SK-N-SH (cell line): ENCODE measurements at regions not wholly inside any gene's neighbourhood (a gene's known extent, or its start where the extent isn't known, plus 50 kb on each side); places are given as distances from the start of the nearest gene placed in this dataset.

Experiments
- CTCF ChIA-PET: fragments of 300-600, 350-600 bp; formaldehyde crosslinking; extraction: SDS; loops from one replicate; lab custom pipeline; 2021; lab: Yijun Ruan, JAX
- POLR2A ChIA-PET: fragments of 350-600 bp; sonication (Branson Sonifier 250); formaldehyde crosslinking; extraction: SDS; loops from one replicate; lab custom pipeline; 2020; ENCODE audit warnings: antibody characterized with exemption, inconsistent platforms; lab: Yijun Ruan, JAX
- DNase-seq: peaks from one replicate; pipeline ENCODE4 v3.0.0; 2012
- H2AFZ ChIP-seq: fragments of 200-600 bp; sonication (generic); 2 replicates; pipeline ENCODE4 v1.8.1; 2016; ENCODE audit warnings: antibody characterized with exemption, mild to moderate bottlenecking, low read depth
- H3F3A ChIP-seq: fragments of 200-600 bp; sonication (generic); replicated peaks from 2 replicates; pipeline ENCODE3; 2016; ENCODE audit warnings: antibody characterized with exemption, mild to moderate bottlenecking; ENCODE audit not compliant: insufficient read depth
- H3K27ac ChIP-seq, 2 experiments: fragments of 200-500 bp in 1 of 2; fragments of 200-600 bp in 1 of 2; sonication (Bioruptor generic) in 1 of 2; sonication (generic), shearing (Covaris generic) in 1 of 2; 2 replicates each; pipeline versions ENCODE4 v1.5.1 to v1.6.1; 2014 to 2016; ENCODE audit warnings: low read depth in 2 of 2, inconsistent platforms in 1 of 2, low read length in 1 of 2, mild to moderate bottlenecking in 1 of 2, mixed read lengths in 1 of 2
- H3K27me3 ChIP-seq: fragments of 200-600 bp; sonication (generic), shearing (Covaris generic); 2 replicates; pipeline ENCODE4 v1.6.1; 2016; ENCODE audit warnings: mixed run types; ENCODE audit not compliant: insufficient read depth
- H3K36me3 ChIP-seq, 2 experiments: fragments of 200-500 bp in 1 of 2; fragments of 200-600 bp in 1 of 2; sonication (Bioruptor generic) in 1 of 2; sonication (generic) in 1 of 2; replicated peaks in 1 of 2; 2 replicates each; pipeline versions ENCODE3 to v1.5.1; 2014 to 2016; ENCODE audit warnings: low read length in 1 of 2, mild to moderate bottlenecking in 1 of 2; ENCODE audit not compliant: insufficient read depth in 2 of 2, control insufficient read depth in 1 of 2
- H3K4me1 ChIP-seq, 2 experiments: fragments of 200-500 bp in 1 of 2; fragments of 200-600 bp in 1 of 2; sonication (Bioruptor generic) in 1 of 2; sonication (generic), shearing (Covaris generic) in 1 of 2; 2 replicates each; pipeline versions ENCODE4 v1.5.1 to v1.6.1; 2014 to 2016; ENCODE audit warnings: low read depth in 1 of 2, low read length in 1 of 2, mixed run types in 1 of 2; ENCODE audit not compliant: insufficient read depth in 2 of 2, control insufficient read depth in 1 of 2
- H3K4me2 ChIP-seq: fragments of 200-600 bp; sonication (generic), shearing (Covaris generic); 2 replicates; pipeline ENCODE4 v1.6.1; 2017; ENCODE audit warnings: mixed run types
- H3K4me3 ChIP-seq, 2 experiments: fragments of 200-500 bp in 1 of 2; fragments of 200-600 bp in 1 of 2; sonication (Bioruptor generic) in 1 of 2; sonication (generic), shearing (Covaris generic) in 1 of 2; 2 replicates each; pipeline versions ENCODE4 v1.5.1 to v1.8.1; 2014 to 2016; ENCODE audit warnings: low read depth in 2 of 2, inconsistent platforms in 1 of 2, low read length in 1 of 2, mild to moderate bottlenecking in 1 of 2, mixed read lengths in 1 of 2, moderate library complexity in 1 of 2
- H3K79me2 ChIP-seq: fragments of 200-600 bp; sonication (generic); 2 replicates; pipeline ENCODE4 v1.8.1; 2017; ENCODE audit warnings: mild to moderate bottlenecking; ENCODE audit not compliant: insufficient read depth
- H3K9ac ChIP-seq: fragments of 200-600 bp; sonication (generic); 2 replicates; pipeline ENCODE4 v1.6.1; 2017; ENCODE audit warnings: mixed run types
- H3K9me2 ChIP-seq: fragments of 200-600 bp; sonication (generic); 2 replicates; pipeline ENCODE4 v1.6.1; 2017; ENCODE audit warnings: mixed run types
- H3K9me3 ChIP-seq: fragments of 200-600 bp; sonication (generic); 2 replicates; pipeline ENCODE4 v1.6.1; 2017; ENCODE audit warnings: mixed run types, mild to moderate bottlenecking, moderate library complexity
- H4K20me1 ChIP-seq: fragments of 200-600 bp; sonication (generic); 2 replicates; pipeline ENCODE4 v1.6.1; 2017; ENCODE audit warnings: mild to moderate bottlenecking, mixed run types; ENCODE audit not compliant: insufficient read depth
- ELF1 ChIP-seq: IDR thresholded peaks from 2 replicates; pipeline ENCODE4 v1.4.0; 2012
- EZH2phosphoT487 ChIP-seq: fragments of 200-600 bp; sonication (generic); IDR thresholded peaks from 2 replicates; pipeline ENCODE4 v1.6.1; 2017; ENCODE audit warnings: low read depth, mixed run types, mild to moderate bottlenecking, antibody characterized with exemption, moderate library complexity, borderline replicate concordance
- FOSL2 ChIP-seq: IDR thresholded peaks from 2 replicates; pipeline ENCODE4 v1.4.0; 2012; ENCODE audit warnings: low read depth, mild to moderate bottlenecking, moderate library complexity, borderline replicate concordance
- FOXM1 ChIP-seq: IDR thresholded peaks from 2 replicates; pipeline ENCODE4 v1.4.0; 2012; ENCODE audit warnings: low read depth, mild to moderate bottlenecking
- GATA2 ChIP-seq: sonication (generic); formaldehyde crosslinking; IDR thresholded peaks from 2 replicates; pipeline ENCODE4 v1.5.0; 2020; ENCODE audit warnings: mild to moderate bottlenecking, missing genetic modification reagents
- IRF3 ChIP-seq: fragments of 150-350 bp; IDR thresholded peaks from 2 replicates; pipeline ENCODE4 v1.6.1; 2016; ENCODE audit warnings: mild to moderate bottlenecking, low read depth, low read length
- MEF2A ChIP-seq: IDR thresholded peaks from 2 replicates; pipeline ENCODE4 v1.4.0; 2012; ENCODE audit warnings: low read depth, borderline replicate concordance
- MXI1 ChIP-seq: IDR thresholded peaks from 2 replicates; pipeline ENCODE4 v1.6.1; 2012; ENCODE audit warnings: mild to moderate bottlenecking, low read depth, low read length, improper control_type of control experiment
- NFIC ChIP-seq: IDR thresholded peaks from 2 replicates; pipeline ENCODE4 v1.4.0; 2012; ENCODE audit warnings: borderline replicate concordance
- PBX3 ChIP-seq: IDR thresholded peaks from 2 replicates; pipeline ENCODE4; 2012
- POLR2AphosphoS5 ChIP-seq: IDR thresholded peaks from 2 replicates; pipeline ENCODE4 v1.6.1; 2012; ENCODE audit warnings: low read depth, low read length
- RAD21 ChIP-seq: IDR thresholded peaks from 2 replicates; pipeline ENCODE4 v1.6.1; 2012; ENCODE audit warnings: mild to moderate bottlenecking, low read length
- RCOR1 ChIP-seq: fragments of 150-350 bp; IDR thresholded peaks from 2 replicates; pipeline ENCODE4 v1.6.1; 2017; ENCODE audit warnings: antibody characterized with exemption, low read length
- RXRA ChIP-seq: IDR thresholded peaks from 2 replicates; pipeline ENCODE4 v1.4.0; 2012; ENCODE audit warnings: low read depth, mild to moderate bottlenecking, borderline replicate concordance
- SIN3A ChIP-seq: IDR thresholded peaks from 2 replicates; pipeline ENCODE4 v1.6.1; 2012; ENCODE audit warnings: low read depth, mild to moderate bottlenecking, low read length, moderate library complexity, borderline replicate concordance
- TAF1 ChIP-seq: IDR thresholded peaks from 2 replicates; pipeline ENCODE4 v1.6.1; 2012; ENCODE audit warnings: low read depth, mild to moderate bottlenecking, low read length, moderate library complexity, borderline replicate concordance
- USF1 ChIP-seq: IDR thresholded peaks from 2 replicates; pipeline ENCODE4 v1.4.0; 2012; ENCODE audit warnings: low read depth, borderline replicate concordance
- USF2 ChIP-seq: fragments of 150-350 bp; IDR thresholded peaks from 2 replicates; pipeline ENCODE4 v1.6.1; 2017; ENCODE audit warnings: antibody characterized with exemption, low read length, low read depth, borderline replicate concordance
- YY1 ChIP-seq: IDR thresholded peaks from 2 replicates; pipeline ENCODE4 v1.4.0; 2012; ENCODE audit warnings: low read depth, mild to moderate bottlenecking
- WGBS: methylation state at CpG from one replicate; pipeline ENCODE4 v1.1.6; 2017; ENCODE audit warnings: low lambda C conversion rate; 5-methylcytosine and 5-hydroxymethylcytosine counted together

GRCh38 chr13:32897296-32897695 is 118.9 kb upstream of the KL start:
- Histone ChIP-seq H2AFZ (no peak overlapping the region), H3K9ac (no peak overlapping the region), H3F3A (no peaks in the 10 kb centered on the region), H3K9me3 (no peaks in the 10 kb centered on the region), H3K79me2 (no peaks in the 10 kb centered on the region), H3K4me3 (no peak overlapping the region), H3K36me3 (no peaks in the 10 kb centered on the region), H3K4me1 (no peaks in the 10 kb centered on the region), H4K20me1 (no peaks in the 10 kb centered on the region), H3K4me2 (no peak overlapping the region), H3K27me3 (no peaks in the 10 kb centered on the region), H3K27ac (no peak overlapping the region), H3K9me2 (no peaks in the 10 kb centered on the region)
- POLR2A ChIA-PET = no interaction called here
- 72% methylated on average over 4 of the region's 4 CpGs for WGBS
- CTCF ChIA-PET = interaction anchor here (0.7 to 1.3 kb wide), 4 partner anchors 9 to 15 kb away, joined by 3 to 4 read pairs (median 3); no protein-coding TSS in a partner anchor
- no peak for TF ChIP-seq FOXM1
- no peak for TF ChIP-seq MEF2A
- TF ChIP-seq EZH2phosphoT487 = no peak
- no peak for TF ChIP-seq RCOR1
- no peak for DNase-seq

GRCh38 chr13:32902029-32902780 is 114.0 kb upstream of the KL start:
- H3K4me3 ChIP-seq = no peak overlapping the region
- no peaks in the 10 kb centered on the region for H3F3A ChIP-seq
- no peak overlapping the region for H3K9ac ChIP-seq
- H3K9me3 ChIP-seq = no peaks in the 10 kb centered on the region
- no peak overlapping the region for H2AFZ ChIP-seq
- H3K9me2 ChIP-seq = no peaks in the 10 kb centered on the region
- H3K27me3 ChIP-seq = no peaks in the 10 kb centered on the region
- DNase-seq = no peak
- H3K36me3 ChIP-seq = no peaks in the 10 kb centered on the region
- H4K20me1 ChIP-seq = no peaks in the 10 kb centered on the region
- ChIA-PET CTCF (no interaction called here), POLR2A (no interaction called here)
- H3K4me1 ChIP-seq = peaks cover 2 to 8% of the 10 kb centered on the region in 2 experiments; a peak in 2 of 4 replicates
- TF ChIP-seq TAF1 (no peak), MXI1 (no peak), RAD21 (no peak), SIN3A (no peak), PBX3 (no peak), USF2 (no peak), USF1 (no peak), ELF1 (no peak), YY1 (no peak), IRF3 (no peak), FOSL2 (no peak), NFIC (no peak), POLR2AphosphoS5 (no peak), GATA2 (CRISPR knock-in tag) (no peak), RCOR1 (no peak), FOXM1 (no peak), RXRA (no peak)
- 71% methylated on average over 3 of the region's 3 CpGs for WGBS
- H3K79me2 ChIP-seq = no peaks in the 10 kb centered on the region
- H3K27ac ChIP-seq = no peak overlapping the region
- no peak overlapping the region for H3K4me2 ChIP-seq
